SK-N-SH treated with all-trans-retinoic acid at 6 μM for 48 hours (cell line): ENCODE measurements at regions not wholly inside any gene's neighbourhood (a gene's known extent, or its start where the extent isn't known, plus 50 kb on each side); places are given as distances from the start of the nearest gene placed in this dataset.

Experiments used
- ATAC-seq: fragments of 200-7000 bp; cut with Tn5 transposase; 3 replicates; pipeline ENCODE4 v1.9.1; 2020; ENCODE audit warnings: mild to moderate bottlenecking, moderate library complexity
- ARNTL ChIP-seq: fragments of 450-650 bp; formaldehyde crosslinking; IDR thresholded peaks from 2 replicates; pipeline ENCODE4 v1.5.0; 2020; ENCODE audit warnings: low read depth, mild to moderate bottlenecking, moderate library complexity, borderline replicate concordance
- BACH2 ChIP-seq: fragments of 250-450 bp; sonication (Bioruptor Pico); IDR thresholded peaks from 2 replicates; pipeline ENCODE4 v1.9.0; 2021; ENCODE audit warnings: mild to moderate bottlenecking, borderline replicate concordance
- CSDC2 ChIP-seq: fragments of 250-450 bp; sonication (Bioruptor Pico); IDR thresholded peaks from 2 replicates; pipeline ENCODE4 v1.5.0; 2020; ENCODE audit warnings: mild to moderate bottlenecking, moderate library complexity
- CSRNP3 ChIP-seq: fragments of 250-450 bp; sonication (Bioruptor Pico); IDR thresholded peaks from 2 replicates; pipeline ENCODE4 v1.5.1; 2021; ENCODE audit warnings: mild to moderate bottlenecking, moderate library complexity
- ESRRG ChIP-seq: fragments of 250-450 bp; sonication (Bioruptor Pico); IDR thresholded peaks from 2 replicates; pipeline ENCODE4 v1.6.1; 2021; ENCODE audit warnings: mild to moderate bottlenecking
- GLIS3 ChIP-seq: fragments of 250-450 bp; sonication (Bioruptor Pico); IDR thresholded peaks from 2 replicates; pipeline ENCODE4 v1.5.0; 2020; ENCODE audit warnings: mild to moderate bottlenecking, moderate library complexity
- ISL1 ChIP-seq: fragments of 250-450 bp; sonication (Bioruptor Pico); IDR thresholded peaks from 2 replicates; pipeline ENCODE4 v2.1.2; 2022; ENCODE audit warnings: mild to moderate bottlenecking, moderate library complexity
- OSR1 ChIP-seq: fragments of 250-450 bp; sonication (Bioruptor Pico); IDR thresholded peaks from 2 replicates; pipeline ENCODE4 v1.8.0; 2022; ENCODE audit warnings: moderate library complexity, mild to moderate bottlenecking, inconsistent platforms
- PATZ1 ChIP-seq: fragments of 250-450 bp; sonication (Bioruptor Pico); IDR thresholded peaks from 2 replicates; pipeline ENCODE4 v1.8.0; 2020; ENCODE audit warnings: mild to moderate bottlenecking, moderate library complexity, borderline replicate concordance
- PPARA ChIP-seq: fragments of 250-450 bp; sonication (Bioruptor Pico); IDR thresholded peaks from 2 replicates; pipeline ENCODE4 v1.5.0; 2020; ENCODE audit warnings: mild to moderate bottlenecking, borderline replicate concordance
- RARB ChIP-seq: fragments of 250-450 bp; sonication (Bioruptor Pico); IDR thresholded peaks from 2 replicates; pipeline ENCODE4 v1.8.0; 2021; ENCODE audit warnings: mild to moderate bottlenecking, moderate library complexity
- SNAI2 ChIP-seq: fragments of 250-450 bp; sonication (Bioruptor Pico); IDR thresholded peaks from 2 replicates; pipeline ENCODE4 v1.5.0; 2020; ENCODE audit warnings: mild to moderate bottlenecking, moderate library complexity
- TCF4 ChIP-seq: fragments of 250-450 bp; sonication (Bioruptor Pico); IDR thresholded peaks from 2 replicates; pipeline ENCODE4 v1.8.0; 2021; ENCODE audit warnings: mild to moderate bottlenecking, moderate library complexity, borderline replicate concordance
- TOX ChIP-seq: fragments of 250-450 bp; sonication (Bioruptor Pico); IDR thresholded peaks from 2 replicates; pipeline ENCODE4 v1.8.0; 2021; ENCODE audit warnings: mild to moderate bottlenecking, moderate library complexity, borderline replicate concordance
- TSHZ2 ChIP-seq: fragments of 250-450 bp; sonication (Bioruptor Pico); IDR thresholded peaks from 2 replicates; pipeline ENCODE4 v1.5.0; 2020; ENCODE audit warnings: mild to moderate bottlenecking, moderate library complexity
- ZC3H10 ChIP-seq: fragments of 250-450 bp; sonication (Bioruptor Pico); IDR thresholded peaks from 2 replicates; pipeline ENCODE4 v1.5.1; 2021; ENCODE audit warnings: mild to moderate bottlenecking, moderate library complexity
- ZFP3 ChIP-seq: fragments of 250-450 bp; sonication (Bioruptor Pico); IDR thresholded peaks from 2 replicates; pipeline ENCODE4 v1.5.0; 2020; ENCODE audit warnings: mild to moderate bottlenecking, moderate library complexity
- ZFP30 ChIP-seq: fragments of 450-650 bp; formaldehyde crosslinking; IDR thresholded peaks from 2 replicates; pipeline ENCODE4 v1.5.0; 2022; ENCODE audit warnings: mild to moderate bottlenecking, moderate library complexity
- ZNF565 ChIP-seq: fragments of 450-650 bp; formaldehyde crosslinking; conservative IDR thresholded peaks from 2 replicates; pipeline ENCODE4 v1.5.0; 2020; ENCODE audit warnings: low read depth, mild to moderate bottlenecking, moderate library complexity
- ZNF70 ChIP-seq: fragments of 450-650 bp; formaldehyde crosslinking; IDR thresholded peaks from 2 replicates; pipeline ENCODE4 v1.5.0; 2020; ENCODE audit warnings: mild to moderate bottlenecking, moderate library complexity
- ZNF8 ChIP-seq: fragments of 450-650 bp; formaldehyde crosslinking; IDR thresholded peaks from 2 replicates; pipeline ENCODE4 v1.5.0; 2020; ENCODE audit warnings: mild to moderate bottlenecking, moderate library complexity
- TF ChIP-seq, protein P1 (sequence below): fragments of 250-450 bp; sonication (Bioruptor Pico); IDR thresholded peaks from 2 replicates; pipeline ENCODE4 v1.8.0; 2021; ENCODE audit warnings: low read depth, mild to moderate bottlenecking, moderate library complexity, borderline replicate concordance
- TF ChIP-seq, protein P2 (sequence below): fragments of 250-450 bp; sonication (Bioruptor Pico); IDR thresholded peaks from 2 replicates; pipeline ENCODE4 v1.5.1; 2020; ENCODE audit warnings: low read depth, mild to moderate bottlenecking, moderate library complexity

GRCh38 chr2:184129073-184129472 is 469.3 kb upstream of the ZNF804A start:
- no peak for TF ChIP-seq CSRNP3 (CRISPR knock-in tag)
- no peak for TF ChIP-seq RARB (CRISPR knock-in tag)
- no peak for TF ChIP-seq GLIS3 (CRISPR knock-in tag)
- TF ChIP-seq ZNF8 (CRISPR knock-in tag) = no peak
- TF ChIP-seq CSDC2 = no peak
- no peak for TF ChIP-seq ISL1 (CRISPR knock-in tag)
- TF ChIP-seq, protein P1, sequence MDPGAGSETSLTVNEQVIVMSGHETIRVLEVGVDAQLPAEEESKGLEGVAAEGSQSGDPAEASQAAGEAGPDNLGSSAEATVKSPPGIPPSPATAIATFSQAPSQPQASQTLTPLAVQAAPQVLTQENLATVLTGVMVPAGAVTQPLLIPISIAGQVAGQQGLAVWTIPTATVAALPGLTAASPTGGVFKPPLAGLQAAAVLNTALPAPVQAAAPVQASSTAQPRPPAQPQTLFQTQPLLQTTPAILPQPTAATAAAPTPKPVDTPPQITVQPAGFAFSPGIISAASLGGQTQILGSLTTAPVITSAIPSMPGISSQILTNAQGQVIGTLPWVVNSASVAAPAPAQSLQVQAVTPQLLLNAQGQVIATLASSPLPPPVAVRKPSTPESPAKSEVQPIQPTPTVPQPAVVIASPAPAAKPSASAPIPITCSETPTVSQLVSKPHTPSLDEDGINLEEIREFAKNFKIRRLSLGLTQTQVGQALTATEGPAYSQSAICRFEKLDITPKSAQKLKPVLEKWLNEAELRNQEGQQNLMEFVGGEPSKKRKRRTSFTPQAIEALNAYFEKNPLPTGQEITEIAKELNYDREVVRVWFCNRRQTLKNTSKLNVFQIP (CRISPR knock-in tag) = no peak
- no peak for TF ChIP-seq TCF4 (CRISPR knock-in tag)
- no peak for TF ChIP-seq ZC3H10
- no peak for TF ChIP-seq OSR1 (CRISPR knock-in tag)
- TF ChIP-seq BACH2 (CRISPR knock-in tag) = no peak
- no peak for TF ChIP-seq TOX (CRISPR knock-in tag)
- no peak for TF ChIP-seq ZNF565 (CRISPR knock-in tag)
- no peak for TF ChIP-seq TSHZ2 (CRISPR knock-in tag)
- no peak for TF ChIP-seq ZNF70 (CRISPR knock-in tag)
- TF ChIP-seq ESRRG (CRISPR knock-in tag) = no peak
- no peak for TF ChIP-seq SNAI2 (CRISPR knock-in tag)
- TF ChIP-seq ARNTL (CRISPR knock-in tag) = no peak
- ATAC-seq = no peak

DNA sequence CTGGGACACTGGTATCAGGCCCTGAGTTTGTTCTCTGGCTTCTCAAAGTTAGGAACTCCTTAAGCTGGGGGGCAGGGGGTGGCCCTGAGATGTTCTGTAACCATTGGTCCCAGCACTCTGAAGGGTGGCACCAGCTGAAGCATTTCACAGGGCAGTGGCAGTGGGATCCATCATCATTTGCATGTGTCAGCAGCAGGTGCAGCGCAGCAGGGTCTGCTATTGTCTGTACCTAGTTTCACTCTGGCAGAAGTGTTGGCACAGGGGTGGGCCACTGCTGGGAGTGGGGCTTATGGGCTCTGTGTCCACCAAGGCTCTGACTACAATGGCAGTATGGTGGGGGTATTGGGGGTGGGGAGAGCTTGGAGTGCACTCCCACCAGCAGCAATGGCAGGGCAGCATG is 460.4 kb upstream of the ZNF804A start:
- ATAC-seq = no peak
- no peak for TF ChIP-seq ARNTL (CRISPR knock-in tag)
- TF ChIP-seq ZNF565 (CRISPR knock-in tag) = no peak
- TF ChIP-seq CSDC2 = no peak
- no peak for TF ChIP-seq BACH2 (CRISPR knock-in tag)
- no peak for TF ChIP-seq RARB (CRISPR knock-in tag)
- TF ChIP-seq TCF4 (CRISPR knock-in tag) = no peak
- TF ChIP-seq ZFP30 (CRISPR knock-in tag) = no peak

DNA sequence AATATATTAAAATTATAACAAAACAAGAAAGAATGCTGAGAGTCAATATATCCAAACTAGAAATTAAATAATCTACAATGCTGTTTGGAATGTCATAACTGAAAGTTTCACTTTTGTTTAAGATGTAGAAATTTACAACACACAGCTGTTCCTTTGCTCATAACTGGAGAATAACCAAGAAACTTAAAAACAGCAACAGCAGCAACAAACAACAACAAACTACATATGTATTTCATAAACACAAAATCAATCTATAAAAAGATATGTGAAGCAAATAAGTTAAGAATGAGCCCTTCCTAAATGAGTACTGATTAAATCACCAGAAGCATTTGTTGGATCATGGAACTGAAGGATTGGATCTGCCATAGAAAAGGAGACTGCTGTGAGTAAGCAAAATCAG is 456.5 kb upstream of the ZNF804A start:
- no peak for ATAC-seq
- TF ChIP-seq BACH2 (CRISPR knock-in tag) (no peak), ZC3H10 (no peak), ZNF70 (CRISPR knock-in tag) (no peak), PPARA (CRISPR knock-in tag) (no peak), ZNF8 (CRISPR knock-in tag) (no peak), CSDC2 (no peak), RARB (CRISPR knock-in tag) (no peak), ZFP3 (CRISPR knock-in tag) (no peak), TCF4 (CRISPR knock-in tag) (no peak), CSRNP3 (CRISPR knock-in tag) (no peak), ZNF565 (CRISPR knock-in tag) (no peak), SNAI2 (CRISPR knock-in tag) (no peak), ZFP30 (CRISPR knock-in tag) (no peak), ISL1 (CRISPR knock-in tag) (no peak), GLIS3 (CRISPR knock-in tag) (no peak), ESRRG (CRISPR knock-in tag) (no peak), ARNTL (CRISPR knock-in tag) (no peak), PATZ1 (CRISPR knock-in tag) (no peak)
- TF ChIP-seq, protein P2, sequence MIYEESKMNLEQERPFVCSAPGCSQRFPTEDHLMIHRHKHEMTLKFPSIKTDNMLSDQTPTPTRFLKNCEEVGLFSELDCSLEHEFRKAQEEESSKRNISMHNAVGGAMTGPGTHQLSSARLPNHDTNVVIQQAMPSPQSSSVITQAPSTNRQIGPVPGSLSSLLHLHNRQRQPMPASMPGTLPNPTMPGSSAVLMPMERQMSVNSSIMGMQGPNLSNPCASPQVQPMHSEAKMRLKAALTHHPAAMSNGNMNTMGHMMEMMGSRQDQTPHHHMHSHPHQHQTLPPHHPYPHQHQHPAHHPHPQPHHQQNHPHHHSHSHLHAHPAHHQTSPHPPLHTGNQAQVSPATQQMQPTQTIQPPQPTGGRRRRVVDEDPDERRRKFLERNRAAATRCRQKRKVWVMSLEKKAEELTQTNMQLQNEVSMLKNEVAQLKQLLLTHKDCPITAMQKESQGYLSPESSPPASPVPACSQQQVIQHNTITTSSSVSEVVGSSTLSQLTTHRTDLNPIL (CRISPR knock-in tag) = no peak
- TF ChIP-seq, protein P1 (CRISPR knock-in tag) = no peak
- TF ChIP-seq, all 23 proteins: peak for 0
